CD14-positive monocyte (primary cell): ENCODE measurements at regions not wholly inside any gene's neighbourhood (a gene's known extent, or its start where the extent isn't known, plus 50 kb on each side); places are given as distances from the start of the nearest gene placed in this dataset.
"Not testable (repeated sequence)": the region's sequence is repeated elsewhere in the genome, so short reads cannot be mapped to it uniquely, and the experiment has no call there.

ENCODE experiments used
- DNase-seq, 3 donors: peaks; one replicate each; pipeline ENCODE4 v3.0.0-alpha.2; 2011 to 2022
- H2AFZ ChIP-seq: 2 replicates; pipeline ENCODE4 v1.6.0; 2012; ENCODE audit warnings: mild to moderate bottlenecking, low read depth, low read length, inconsistent platforms; ENCODE audit not compliant: insufficient read depth, poor library complexity, severe bottlenecking
- H3K27ac ChIP-seq, 2 donors: 1 replicate in 1 of 2; 2 replicates in 1 of 2; pipeline ENCODE4 v1.5.1; 2012 to 2013; ENCODE audit warnings: low read length in 2 of 2, control low read depth in 1 of 2, inconsistent platforms in 1 of 2, low read depth in 1 of 2, mild to moderate bottlenecking in 1 of 2
- H3K27me3 ChIP-seq, 2 donors: one replicate each; pipeline versions ENCODE4 v1.6.0 to v1.6.1; 2011 to 2013; ENCODE audit warnings: low read length in 2 of 2; ENCODE audit not compliant: control insufficient read depth in 2 of 2, insufficient read depth in 2 of 2
- H3K36me3 ChIP-seq, 2 donors: replicated peaks in 1 of 2; 1 replicate in 1 of 2; 2 replicates in 1 of 2; pipeline versions ENCODE4 v1.5.1 to v1.6.1; 2012 to 2013; ENCODE audit warnings: low read length in 2 of 2, control low read depth in 1 of 2, inconsistent platforms in 1 of 2, mild to moderate bottlenecking in 1 of 2; ENCODE audit not compliant: insufficient read depth in 2 of 2, control insufficient read depth in 1 of 2
- H3K4me1 ChIP-seq, 2 donors: 1 replicate in 1 of 2; 2 replicates in 1 of 2; pipeline versions ENCODE4 v1.5.1 to v1.6.1; 2012 to 2013; ENCODE audit warnings: low read length in 2 of 2, control low read depth in 1 of 2, inconsistent platforms in 1 of 2, mild to moderate bottlenecking in 1 of 2, moderate library complexity in 1 of 2; ENCODE audit not compliant: insufficient read depth in 2 of 2, control insufficient read depth in 1 of 2
- H3K4me2 ChIP-seq: replicated peaks from 2 replicates; pipeline ENCODE3; 2012; ENCODE audit warnings: low read length, moderate library complexity, mild to moderate bottlenecking; ENCODE audit not compliant: poor library complexity, severe bottlenecking; ENCODE audit errors: extremely low read depth
- H3K4me3 ChIP-seq, 3 experiments: fragments of 200-600 bp in 1 of 3; sonication (generic) in 1 of 3; replicated peaks in 1 of 3; 1 replicate in 2 of 3; 2 replicates in 1 of 3; pipeline ENCODE4 v1.5.1; 2011 to 2013; ENCODE audit warnings: low read length in 3 of 3, mild to moderate bottlenecking in 3 of 3, control low read depth in 2 of 3, low read depth in 2 of 3, inconsistent platforms in 1 of 3, moderate library complexity in 1 of 3
- H3K79me2 ChIP-seq: 2 replicates; pipeline ENCODE4 v1.6.0; 2012; ENCODE audit warnings: mild to moderate bottlenecking, control low read depth, inconsistent platforms, low read length, moderate library complexity; ENCODE audit not compliant: insufficient read depth
- H3K9ac ChIP-seq: 2 replicates; pipeline ENCODE4 v1.6.0; 2017; ENCODE audit warnings: low read length, mild to moderate bottlenecking; ENCODE audit not compliant: insufficient read depth, poor library complexity, severe bottlenecking
- H3K9me3 ChIP-seq, 2 donors: replicated peaks in 1 of 2; 1 replicate in 1 of 2; 2 replicates in 1 of 2; pipeline versions ENCODE4 v1.5.1 to v1.6.1; 2012 to 2013; ENCODE audit warnings: low read length in 2 of 2, control low read depth in 1 of 2; ENCODE audit not compliant: control insufficient read depth in 1 of 2, insufficient read depth in 1 of 2
- H4K20me1 ChIP-seq: 2 replicates; pipeline ENCODE4 v1.6.0; 2012; ENCODE audit warnings: mild to moderate bottlenecking, low read length, control low read depth, moderate library complexity; ENCODE audit not compliant: insufficient read depth
- H3K27ac Mint-ChIP-seq, 7 donors: one replicate each; pipeline ENCODE4 v1.8.0; 2020; ENCODE audit warnings: mild to moderate bottlenecking in 7 of 7, mixed read lengths in 7 of 7, moderate library complexity in 6 of 7, inconsistent platforms in 2 of 7
- H3K27me3 Mint-ChIP-seq, 3 donors: one replicate each; pipeline ENCODE4 v1.8.0; 2021 to 2022; ENCODE audit warnings: low read depth in 3 of 3, mild to moderate bottlenecking in 3 of 3, mixed read lengths in 3 of 3, moderate library complexity in 3 of 3, inconsistent platforms in 1 of 3
- H3K36me3 Mint-ChIP-seq, 2 donors: one replicate each; pipeline ENCODE4 v1.8.0; 2020; ENCODE audit warnings: mixed read lengths in 2 of 2, inconsistent platforms in 1 of 2, mild to moderate bottlenecking in 1 of 2
- H3K4me1 Mint-ChIP-seq: one replicate; pipeline ENCODE4 v1.8.0; 2020; ENCODE audit warnings: mild to moderate bottlenecking, mixed read lengths
- H3K4me3 Mint-ChIP-seq, 2 donors: one replicate each; pipeline ENCODE4 v1.8.0; 2020; ENCODE audit warnings: mild to moderate bottlenecking in 2 of 2, mixed read lengths in 2 of 2, moderate library complexity in 1 of 2
- H3K9me3 Mint-ChIP-seq, 7 donors: one replicate each; pipeline ENCODE4 v1.8.0; 2020 to 2022; ENCODE audit warnings: mixed read lengths in 7 of 7, mild to moderate bottlenecking in 6 of 7, moderate library complexity in 6 of 7, inconsistent platforms in 2 of 7
- CTCF ChIP-seq: fragments of 200-600 bp; IDR thresholded peaks from one replicate; pipeline ENCODE4 v1.8.0; 2022; ENCODE audit warnings: antibody characterized with exemption, mild to moderate bottlenecking
- WGBS: methylation state at CpG from one replicate; pipeline ENCODE4 v1.1.5; 2013; ENCODE audit warnings: missing lambda C conversion rate; ENCODE audit not compliant: insufficient coverage; 5-methylcytosine and 5-hydroxymethylcytosine counted together
- intact Hi-C, 2 donors: fragments of 100-400 bp; cut with micrococcal nuclease; formaldehyde crosslinking; loops; one replicate each; pipeline versions ENCODE4 v1.15.0 to v1.15.1; 2023

- no peak for DNase-seq
- H3K27me3 Mint-ChIP-seq: peaks cover 22 to 31% (median 30%) of the 10 kb centered on the region in 3 donors
- Histone ChIP-seq H4K20me1 (no peaks in the 10 kb centered on the region), H3K4me1 (peaks cover 22 to 23% of the 10 kb centered on the region in 2 donors), H3K27me3 (peaks cover 5 to 23% of the 10 kb centered on the region in 2 donors), H2AFZ (no peak overlapping the region), H3K36me3 (no peaks in the 10 kb centered on the region), H3K9me3 (peaks cover 0 to 7% of the 10 kb centered on the region in 2 donors), H3K4me3 (no peak overlapping the region), H3K27ac (no peak overlapping the region), H3K79me2 (no peaks in the 10 kb centered on the region), H3K9ac (no peak overlapping the region), H3K4me2 (no peak overlapping the region)
- no peak overlapping the region for H3K4me3 Mint-ChIP-seq
- no peak for TF ChIP-seq CTCF
- no CpG with 5 or more reads among the region's 2 CpGs for WGBS
- no peak overlapping the region for H3K27ac Mint-ChIP-seq
- peaks cover 0 to 20% (median 15%) of the 10 kb centered on the region in 7 donors for H3K9me3 Mint-ChIP-seq
- H3K36me3 Mint-ChIP-seq: peaks cover 0 to 4% of the 10 kb centered on the region in 2 donors
- peaks cover 26% of the 10 kb centered on the region for H3K4me1 Mint-ChIP-seq
- intact Hi-C loops: no loop called here
These were observed 201.7 kb downstream of the CDRT15L2 start for GRCh38 chr17:20781260-20781659.

- H3K9me3 ChIP-seq, H3K36me3 Mint-ChIP-seq, intact Hi-C loops, H2AFZ ChIP-seq, H3K4me2 ChIP-seq, H3K27ac ChIP-seq, DNase-seq, H3K27ac Mint-ChIP-seq, H3K79me2 ChIP-seq, H3K9ac ChIP-seq, H3K4me3 Mint-ChIP-seq, H3K4me3 ChIP-seq, H4K20me1 ChIP-seq, H3K36me3 ChIP-seq: not testable (repeated sequence)
- Mint-ChIP-seq H3K9me3 (peaks cover 0 to 20% (median 15%) of the 10 kb centered on the region in 7 donors), H3K27me3 (peaks cover 22 to 35% (median 30%) of the 10 kb centered on the region in 3 donors), H3K4me1 (peaks cover 26% of the 10 kb centered on the region)
- H3K4me1 ChIP-seq: peaks cover 22 to 23% of the 10 kb centered on the region in 2 donors
- WGBS: 100% methylated on average over 3 of the region's 6 CpGs
- H3K27me3 ChIP-seq: peaks cover 5 to 23% of the 10 kb centered on the region in 2 donors
These were observed 202.3 kb downstream of the CDRT15L2 start for GRCh38 chr17:20781869-20782268.
